GM12878 (cell line): ENCODE measurements at regions not wholly inside any gene's neighbourhood (a gene's known extent, or its start where the extent isn't known, plus 50 kb on each side); places are given as distances from the start of the nearest gene placed in this dataset.

Experiments
- ATAC-seq: fragments of 200-7000 bp; cut with Tn5 transposase; 3 replicates; pipeline ENCODE4 v1.9.1; 2020; ENCODE audit warnings: mild to moderate bottlenecking, moderate library complexity
- BruUV-seq: library from RNA; stranded (reverse); fragments of 400-500 nt; replicated peaks from 2 replicates; lab custom pipeline; 2021; lab: Mats Ljungman, UMichigan
- CTCF ChIA-PET: fragments of 300-600 bp; sonication (Branson Sonifier 250); formaldehyde crosslinking; extraction: SDS; loops from one replicate; lab custom pipeline; 2021; ENCODE audit warnings: inconsistent platforms; lab: Yijun Ruan, JAX
- POLR2A ChIA-PET: fragments of 350-600 bp; formaldehyde crosslinking; extraction: SDS; loops from one replicate; lab custom pipeline; 2021; ENCODE audit warnings: inconsistent platforms; lab: Charles Lee
- RAD21 ChIA-PET: fragments of 300-600 bp; sonication (Branson Sonifier 250); formaldehyde crosslinking; loops from one replicate; lab custom pipeline; 2023; ENCODE audit warnings: antibody characterized with exemption; ENCODE audit not compliant: unreplicated experiment; lab: Charles Lee
- SMC1A ChIA-PET: fragments of 300-600 bp; sonication (Branson Sonifier 250); formaldehyde crosslinking; loops from one replicate; lab custom pipeline; 2023; ENCODE audit not compliant: unreplicated experiment, uncharacterized antibody; lab: Charles Lee
- DNase-seq: peaks from one replicate; pipeline ENCODE4 v3.0.0-alpha.2; 2011; ENCODE audit warnings: low read depth, low spot score
- FAIRE-seq: peaks from 3 replicates; lab custom pipeline; 2011; peaks lifted over from hg19 to GRCh38; lab: Jason Lieb, UNC
- H2AFZ ChIP-seq: 2 replicates; pipeline ENCODE4 v1.6.0; 2011; ENCODE audit warnings: low read depth, low read length, control low read depth; ENCODE audit not compliant: control insufficient read depth
- H3K27ac ChIP-seq: 2 replicates; pipeline ENCODE4 v1.5.1; 2011; ENCODE audit warnings: control low read depth; ENCODE audit not compliant: control insufficient read depth, insufficient read depth
- H3K27me3 ChIP-seq, 2 experiments: replicated peaks in 1 of 2; 2 replicates each; pipeline versions ENCODE4 v1.6.0 to v1.6.1; 2011; ENCODE audit warnings: low read length in 1 of 2; ENCODE audit not compliant: control insufficient read depth in 2 of 2, insufficient read depth in 2 of 2
- H3K36me3 ChIP-seq, 2 experiments: 2 replicates each; pipeline ENCODE4 v1.5.1; 2011; ENCODE audit warnings: low read length in 1 of 2; ENCODE audit not compliant: control insufficient read depth in 2 of 2, insufficient read depth in 2 of 2
- H3K4me1 ChIP-seq: 2 replicates; pipeline ENCODE4 v1.6.1; 2011; ENCODE audit warnings: mild to moderate bottlenecking, low read length, moderate library complexity, mixed read lengths; ENCODE audit not compliant: control insufficient read depth, insufficient read depth
- H3K4me2 ChIP-seq: 2 replicates; pipeline ENCODE4 v1.6.0; 2011; ENCODE audit warnings: control low read depth; ENCODE audit not compliant: control insufficient read depth, insufficient read depth
- H3K4me3 ChIP-seq: fragments of 200-600 bp; sonication (generic); 2 replicates; pipeline ENCODE4 v1.5.1; 2016
- H3K79me2 ChIP-seq: 2 replicates; pipeline ENCODE4 v1.6.0; 2011; ENCODE audit warnings: low read length; ENCODE audit not compliant: control insufficient read depth, insufficient read depth
- H3K9ac ChIP-seq: 2 replicates; pipeline ENCODE4 v1.8.0; 2011; ENCODE audit warnings: low read length, control low read depth, mixed read lengths; ENCODE audit not compliant: control insufficient read depth, insufficient read depth
- H3K9me3 ChIP-seq: replicated peaks from 3 replicates; pipeline ENCODE4 v1.5.1; 2011; ENCODE audit warnings: mild to moderate bottlenecking, low read length; ENCODE audit not compliant: control insufficient read depth, insufficient read depth
- H4K20me1 ChIP-seq: 2 replicates; pipeline ENCODE4 v1.6.0; 2011; ENCODE audit not compliant: control insufficient read depth, insufficient read depth
- CBFB ChIP-seq: IDR thresholded peaks from 2 replicates; pipeline ENCODE4 v1.6.1; 2016; ENCODE audit warnings: antibody characterized with exemption, low read depth
- CEBPB ChIP-seq, 2 experiments: fragments of 150-350 bp in 1 of 2; IDR thresholded peaks; 2 replicates each; pipeline ENCODE4 v1.6.1; 2012 to 2014; ENCODE audit warnings: low read depth in 2 of 2, low read length in 2 of 2, borderline replicate concordance in 1 of 2, inconsistent platforms in 1 of 2
- CHD1 ChIP-seq: IDR thresholded peaks from 2 replicates; pipeline ENCODE4 v1.6.1; 2012; ENCODE audit warnings: low read depth, low read length, improper control_type of control experiment
- EGR1 ChIP-seq, 2 experiments: IDR thresholded peaks; 1 replicate in 1 of 2; 2 replicates in 1 of 2; pipeline ENCODE4 v1.6.1; 2011 to 2012; ENCODE audit warnings: low read depth in 2 of 2, low read length in 2 of 2, borderline replicate concordance in 1 of 2, mild to moderate bottlenecking in 1 of 2, moderate library complexity in 1 of 2
- ELK1 ChIP-seq: IDR thresholded peaks from 2 replicates; pipeline ENCODE4 v1.6.1; 2012; ENCODE audit warnings: low read depth, low read length, improper control_type of control experiment
- ESRRA ChIP-seq: IDR thresholded peaks from 2 replicates; pipeline ENCODE4 v1.6.1; 2012; ENCODE audit warnings: mild to moderate bottlenecking, low read length, improper control_type of control experiment
- HDAC6 ChIP-seq: fragments of 200-600 bp; sonication (generic); IDR thresholded peaks from one replicate; pipeline ENCODE4 v1.8.0; 2017; ENCODE audit warnings: antibody characterized with exemption; ENCODE audit not compliant: unreplicated experiment
- MEF2B ChIP-seq: fragments of 450-650 bp; IDR thresholded peaks from 2 replicates; pipeline ENCODE4 v1.6.1; 2018; ENCODE audit warnings: mild to moderate bottlenecking, moderate library complexity; ENCODE audit not compliant: partially characterized antibody, poor library complexity, severe bottlenecking
- NRF1 ChIP-seq: conservative IDR thresholded peaks from 2 replicates; pipeline ENCODE4 v1.6.1; 2011; ENCODE audit warnings: mild to moderate bottlenecking, low read depth, low read length, improper control_type of control experiment
- SIX5 ChIP-seq: IDR thresholded peaks from 2 replicates; pipeline ENCODE4 v1.6.1; 2011; ENCODE audit warnings: mild to moderate bottlenecking, low read depth, low read length, moderate library complexity; ENCODE audit not compliant: severe bottlenecking
- WRNIP1 ChIP-seq: IDR thresholded peaks from 2 replicates; pipeline ENCODE4 v1.6.1; 2011; ENCODE audit warnings: low read depth, low read length, improper control_type of control experiment, borderline replicate concordance
- YBX1 ChIP-seq: fragments of 450-650 bp; IDR thresholded peaks from 2 replicates; pipeline ENCODE4 v1.6.1; 2016; ENCODE audit warnings: antibody characterized with exemption
- ZBED1 ChIP-seq: IDR thresholded peaks from 2 replicates; pipeline ENCODE4 v1.6.1; 2016; ENCODE audit warnings: borderline replicate concordance
- ZNF207 ChIP-seq: fragments of 450-650 bp; IDR thresholded peaks from 2 replicates; pipeline ENCODE4 v1.6.1; 2014; ENCODE audit warnings: antibody characterized with exemption, mild to moderate bottlenecking, borderline replicate concordance
- WGBS: methylation state at CpG from one replicate; pipeline ENCODE4 v1.1.6; 2016; ENCODE audit warnings: low lambda C conversion rate; ENCODE audit not compliant: insufficient replicate concordance, insufficient coverage; ENCODE audit errors: missing lambda C conversion rate; 5-methylcytosine and 5-hydroxymethylcytosine counted together
- in situ Hi-C: fragments of 300-500 bp; cut with MboI; formaldehyde crosslinking; loops from 9 replicates; pipeline ENCODE4 v1.14.3; 2018; ENCODE audit warnings: mixed read lengths
- intact Hi-C: fragments of 100-400 bp; cut with micrococcal nuclease; formaldehyde crosslinking; loops from one replicate; pipeline ENCODE4 v1.14.2; 2022; ENCODE audit not compliant: unreplicated experiment
- TF ChIP-seq, protein P1 (sequence below): fragments of 450-650 bp; IDR thresholded peaks from 2 replicates; pipeline ENCODE4 v1.6.1; 2016; ENCODE audit warnings: mild to moderate bottlenecking
- TF ChIP-seq, protein P2 (sequence below): fragments of 450-650 bp; IDR thresholded peaks from 2 replicates; pipeline ENCODE4 v1.6.1; 2017; ENCODE audit warnings: borderline replicate concordance
- TF ChIP-seq, protein P3 (sequence below): IDR thresholded peaks from 2 replicates; pipeline ENCODE4 v1.6.1; 2011; ENCODE audit warnings: borderline replicate concordance, low read depth, mild to moderate bottlenecking, moderate library complexity, mixed read lengths, low read length; ENCODE audit not compliant: insufficient read depth; ENCODE audit errors: extremely low read length
- TF ChIP-seq, protein P4 (sequence below): IDR thresholded peaks from 2 replicates; pipeline ENCODE4 v1.6.1; 2012; ENCODE audit warnings: low read depth, low read length, improper control_type of control experiment

DNA sequence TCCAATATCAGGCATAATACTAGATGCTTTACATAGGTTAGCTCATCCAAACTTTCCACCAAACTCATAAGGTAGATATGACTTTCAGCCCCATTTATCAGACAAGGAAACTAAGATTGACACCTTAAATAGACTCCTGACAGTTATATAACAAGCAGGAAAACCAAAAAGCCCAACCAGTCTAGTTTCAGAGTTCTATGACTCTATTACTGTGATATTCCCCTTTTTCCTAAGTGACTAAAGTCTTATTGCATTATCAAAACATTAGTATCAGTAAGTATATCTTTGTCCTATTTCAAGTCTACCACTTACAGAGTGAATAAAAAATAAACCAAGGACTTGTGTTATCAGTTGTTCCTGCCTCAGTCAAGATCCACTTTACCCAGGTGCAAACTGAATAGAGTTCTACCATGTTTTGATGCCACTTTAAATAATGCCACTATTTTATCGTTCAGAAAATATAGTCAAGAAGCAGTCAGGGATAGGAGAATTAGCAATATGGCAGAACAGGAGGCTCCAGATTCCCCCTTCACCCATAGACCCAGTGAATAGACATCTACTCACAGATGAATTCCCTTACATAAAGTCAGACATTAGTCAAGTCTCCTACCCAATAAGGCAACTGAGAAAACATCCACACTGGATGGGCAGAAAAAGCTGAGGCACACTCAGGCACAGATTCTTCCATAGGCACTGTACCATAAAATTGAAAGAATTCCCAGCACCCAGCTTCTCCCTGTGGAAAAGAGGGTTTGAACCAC is 74.1 kb downstream of the CRPPA start:
- H4K20me1 ChIP-seq: no peaks in the 10 kb centered on the region
- CTCF ChIA-PET: no interaction called here
- WGBS: 0% methylated on average over 1 of the region's 1 CpG
- SMC1A ChIA-PET: interaction anchor here (1.1 kb wide), 1 partner anchor 22 kb away, joined by 5 read pairs; no protein-coding TSS in a partner anchor
- no peaks in the 10 kb centered on the region for H3K4me1 ChIP-seq
- no peaks in the 10 kb centered on the region for H3K36me3 ChIP-seq
- H3K79me2 ChIP-seq: no peaks in the 10 kb centered on the region
- intact Hi-C loops: no loop called here
- ATAC-seq: no peak
- H3K4me3 ChIP-seq: no peak overlapping the region
- H3K27ac ChIP-seq: no peak overlapping the region
- no peak overlapping the region for H3K4me2 ChIP-seq
- RAD21 ChIA-PET: no interaction called here
- no peak overlapping the region for H2AFZ ChIP-seq
- H3K27me3 ChIP-seq: no peaks in the 10 kb centered on the region
- no peak for FAIRE-seq
- no peak for DNase-seq
- H3K9ac ChIP-seq: no peak overlapping the region
- H3K9me3 ChIP-seq: no peaks in the 10 kb centered on the region
- POLR2A ChIA-PET: no interaction called here
- BruUV-seq: no TSS peak
- in situ Hi-C loops: no loop called here
- TF ChIP-seq CHD1 (no peak), SIX5 (no peak), CBFB (no peak), YBX1 (no peak), HDAC6 (no peak), EGR1 (IDR thresholded peaks at IDR 0.05; ENCODE audit: borderline replicate concordance in 1 of 2, low read depth in 2 of 2, low read length in 2 of 2) (no peak), MEF2B (no peak), ESRRA (no peak), NRF1 (no peak), ZNF207 (no peak), ZBED1 (no peak), ELK1 (no peak), WRNIP1 (no peak), CEBPB (IDR thresholded peaks at IDR 0.05; ENCODE audit: borderline replicate concordance in 1 of 2, low read depth in 2 of 2, low read length in 2 of 2) (no peak)
- TF ChIP-seq, protein P1, sequence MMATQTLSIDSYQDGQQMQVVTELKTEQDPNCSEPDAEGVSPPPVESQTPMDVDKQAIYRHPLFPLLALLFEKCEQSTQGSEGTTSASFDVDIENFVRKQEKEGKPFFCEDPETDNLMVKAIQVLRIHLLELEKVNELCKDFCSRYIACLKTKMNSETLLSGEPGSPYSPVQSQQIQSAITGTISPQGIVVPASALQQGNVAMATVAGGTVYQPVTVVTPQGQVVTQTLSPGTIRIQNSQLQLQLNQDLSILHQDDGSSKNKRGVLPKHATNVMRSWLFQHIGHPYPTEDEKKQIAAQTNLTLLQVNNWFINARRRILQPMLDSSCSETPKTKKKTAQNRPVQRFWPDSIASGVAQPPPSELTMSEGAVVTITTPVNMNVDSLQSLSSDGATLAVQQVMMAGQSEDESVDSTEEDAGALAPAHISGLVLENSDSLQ: no peak
- TF ChIP-seq, protein P2, sequence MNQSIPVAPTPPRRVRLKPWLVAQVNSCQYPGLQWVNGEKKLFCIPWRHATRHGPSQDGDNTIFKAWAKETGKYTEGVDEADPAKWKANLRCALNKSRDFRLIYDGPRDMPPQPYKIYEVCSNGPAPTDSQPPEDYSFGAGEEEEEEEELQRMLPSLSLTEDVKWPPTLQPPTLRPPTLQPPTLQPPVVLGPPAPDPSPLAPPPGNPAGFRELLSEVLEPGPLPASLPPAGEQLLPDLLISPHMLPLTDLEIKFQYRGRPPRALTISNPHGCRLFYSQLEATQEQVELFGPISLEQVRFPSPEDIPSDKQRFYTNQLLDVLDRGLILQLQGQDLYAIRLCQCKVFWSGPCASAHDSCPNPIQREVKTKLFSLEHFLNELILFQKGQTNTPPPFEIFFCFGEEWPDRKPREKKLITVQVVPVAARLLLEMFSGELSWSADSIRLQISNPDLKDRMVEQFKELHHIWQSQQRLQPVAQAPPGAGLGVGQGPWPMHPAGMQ: no peak
- TF ChIP-seq, protein P3, sequence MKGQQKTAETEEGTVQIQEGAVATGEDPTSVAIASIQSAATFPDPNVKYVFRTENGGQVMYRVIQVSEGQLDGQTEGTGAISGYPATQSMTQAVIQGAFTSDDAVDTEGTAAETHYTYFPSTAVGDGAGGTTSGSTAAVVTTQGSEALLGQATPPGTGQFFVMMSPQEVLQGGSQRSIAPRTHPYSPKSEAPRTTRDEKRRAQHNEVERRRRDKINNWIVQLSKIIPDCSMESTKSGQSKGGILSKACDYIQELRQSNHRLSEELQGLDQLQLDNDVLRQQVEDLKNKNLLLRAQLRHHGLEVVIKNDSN: no peak
- TF ChIP-seq, protein P4, sequence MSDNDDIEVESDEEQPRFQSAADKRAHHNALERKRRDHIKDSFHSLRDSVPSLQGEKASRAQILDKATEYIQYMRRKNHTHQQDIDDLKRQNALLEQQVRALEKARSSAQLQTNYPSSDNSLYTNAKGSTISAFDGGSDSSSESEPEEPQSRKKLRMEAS: no peak
